Esophagus muscularis mucosa (tissue), 4 donors: ENCODE measurements at regions not wholly inside any gene's neighbourhood (a gene's known extent, or its start where the extent isn't known, plus 50 kb on each side); places are given as distances from the start of the nearest gene placed in this dataset.

Experiments
- CTCF ChIP-seq, 3 experiments: fragments of 200-600 bp in 2 of 3; fragments of 450-650 bp in 1 of 3; sonication (generic) in 2 of 3; IDR thresholded peaks; one replicate each; pipeline ENCODE4 v1.5.1; 2017 to 2019; ENCODE audit warnings: antibody characterized with exemption in 3 of 3, mild to moderate bottlenecking in 2 of 3, moderate library complexity in 1 of 3
- EP300 ChIP-seq: sonication (generic); formaldehyde crosslinking; IDR thresholded peaks from one replicate; pipeline ENCODE4 v1.6.1; 2017; ENCODE audit warnings: antibody characterized with exemption
- POLR2A ChIP-seq: fragments of 450-650 bp; IDR thresholded peaks from one replicate; pipeline ENCODE4 v1.6.1; 2017; ENCODE audit warnings: antibody characterized with exemption, moderate library complexity, mild to moderate bottlenecking, low read depth

- no peak for TF ChIP-seq CTCF (IDR thresholded peaks at IDR 0.05)
- TF ChIP-seq POLR2A, result no peak
- no peak for TF ChIP-seq EP300
These were observed 137.5 kb upstream of the KRAS start for GRCh38 chr12:25388183-25388582.
